ENCODE measurements at regions not wholly inside any gene's neighbourhood (a gene's known extent, or its start where the extent isn't known, plus 50 kb on each side); places are given as distances from the start of the nearest gene placed in this dataset.

GRCh38 chr17:70994194-70994593 is 824.9 kb downstream of the KCNJ2 start:
- no peak overlapping the region for H3K4me3 ChIP-seq (ENCODE audit: low read length, poor library complexity, severe bottlenecking)
- H3K4me2 ChIP-seq (ENCODE audit: low read depth, low read length, poor library complexity, severe bottlenecking): no peak overlapping the region
- no peaks in the 10 kb centered on the region for H3K27me3 ChIP-seq (ENCODE audit: insufficient read depth, low read length, poor library complexity, severe bottlenecking)
- no peaks in the 10 kb centered on the region for H3K9me2 ChIP-seq (replicated peaks; ENCODE audit: low read depth, low read length)
- H3K79me2 ChIP-seq (ENCODE audit: insufficient read depth, low read length): no peaks in the 10 kb centered on the region
- no peak overlapping the region for H3K9ac ChIP-seq (ENCODE audit: low read depth, low read length, poor library complexity, severe bottlenecking)
- H4K20me1 ChIP-seq (ENCODE audit: insufficient read depth, low read length, poor library complexity, severe bottlenecking): no peaks in the 10 kb centered on the region
- no peaks in the 10 kb centered on the region for H3K36me3 ChIP-seq (ENCODE audit: insufficient read depth, low read length)
- H2AFZ ChIP-seq (ENCODE audit: low read length): no peak overlapping the region
- TF ChIP-seq EZH2phosphoT487 (IDR thresholded peaks at IDR 0.05; ENCODE audit: borderline replicate concordance) (no peak), CTCF (conservative IDR thresholded peaks at IDR 0.05; ENCODE audit: low read length) (no peak)
- H3K9me3 ChIP-seq (ENCODE audit: insufficient read depth, low read depth, low read length): no peaks in the 10 kb centered on the region
- H3F3A ChIP-seq (ENCODE audit: low read depth): no peaks in the 10 kb centered on the region
- no peaks in the 10 kb centered on the region for H3K4me1 ChIP-seq (ENCODE audit: insufficient read depth, low read length, poor library complexity, severe bottlenecking)

GRCh38 chr17:70995997-70996396 is 826.7 kb downstream of the KCNJ2 start:
- no peaks in the 10 kb centered on the region for H3K9me2 ChIP-seq (replicated peaks; ENCODE audit: low read depth, low read length)
- H4K20me1 ChIP-seq (ENCODE audit: insufficient read depth, low read length, poor library complexity, severe bottlenecking): no peaks in the 10 kb centered on the region
- no peaks in the 10 kb centered on the region for H3K27me3 ChIP-seq (ENCODE audit: insufficient read depth, low read length, poor library complexity, severe bottlenecking)
- H3K9ac ChIP-seq (ENCODE audit: low read depth, low read length, poor library complexity, severe bottlenecking): no peak overlapping the region
- no peaks in the 10 kb centered on the region for H3F3A ChIP-seq (ENCODE audit: low read depth)
- no peaks in the 10 kb centered on the region for H3K79me2 ChIP-seq (ENCODE audit: insufficient read depth, low read length)
- no peak overlapping the region for H3K4me3 ChIP-seq (ENCODE audit: low read length, poor library complexity, severe bottlenecking)
- no peak overlapping the region for H2AFZ ChIP-seq (ENCODE audit: low read length)
- TF ChIP-seq EZH2phosphoT487 (IDR thresholded peaks at IDR 0.05; ENCODE audit: borderline replicate concordance) (no peak), CTCF (conservative IDR thresholded peaks at IDR 0.05; ENCODE audit: low read length) (no peak)
- H3K36me3 ChIP-seq (ENCODE audit: insufficient read depth, low read length): no peaks in the 10 kb centered on the region
- no peak overlapping the region for H3K4me2 ChIP-seq (ENCODE audit: low read depth, low read length, poor library complexity, severe bottlenecking)
- H3K9me3 ChIP-seq (ENCODE audit: insufficient read depth, low read depth, low read length): no peaks in the 10 kb centered on the region
- no peaks in the 10 kb centered on the region for H3K4me1 ChIP-seq (ENCODE audit: insufficient read depth, low read length, poor library complexity, severe bottlenecking)

- Histone ChIP-seq H3K9me3 (ENCODE audit: insufficient read depth, low read depth, low read length) (no peaks in the 10 kb centered on the region), H3K79me2 (ENCODE audit: insufficient read depth, low read length) (no peaks in the 10 kb centered on the region), H3K4me1 (ENCODE audit: insufficient read depth, low read length, poor library complexity, severe bottlenecking) (no peaks in the 10 kb centered on the region), H3K9ac (ENCODE audit: low read depth, low read length, poor library complexity, severe bottlenecking) (no peak overlapping the region), H3K27me3 (ENCODE audit: insufficient read depth, low read length, poor library complexity, severe bottlenecking) (no peaks in the 10 kb centered on the region), H2AFZ (ENCODE audit: low read length) (no peak overlapping the region), H3K9me2 (replicated peaks; ENCODE audit: low read depth, low read length) (no peaks in the 10 kb centered on the region), H4K20me1 (ENCODE audit: insufficient read depth, low read length, poor library complexity, severe bottlenecking) (no peaks in the 10 kb centered on the region), H3K36me3 (ENCODE audit: insufficient read depth, low read length) (no peaks in the 10 kb centered on the region), H3F3A (ENCODE audit: low read depth) (no peaks in the 10 kb centered on the region), H3K4me3 (ENCODE audit: low read length, poor library complexity, severe bottlenecking) (no peak overlapping the region), H3K4me2 (ENCODE audit: low read depth, low read length, poor library complexity, severe bottlenecking) (no peak overlapping the region)
- no peak for TF ChIP-seq EZH2phosphoT487 (IDR thresholded peaks at IDR 0.05; ENCODE audit: borderline replicate concordance)
- no peak for TF ChIP-seq CTCF (conservative IDR thresholded peaks at IDR 0.05; ENCODE audit: low read length)
Observed at GRCh38 chr17:71003736-71004135, 834.4 kb downstream of the KCNJ2 start.

Data from Loucy (cell line).